Caki2 (cell line): ENCODE measurements at regions not wholly inside any gene's neighbourhood (a gene's known extent, or its start where the extent isn't known, plus 50 kb on each side); places are given as distances from the start of the nearest gene placed in this dataset.

Source experiments
- DNase-seq: peaks from one replicate; pipeline ENCODE4 v3.0.0-alpha.2; 2015; ENCODE audit warnings: low read depth
- in situ Hi-C: cut with HindIII; loops from 2 replicates; pipeline ENCODE4 v1.10.0; 2016; ENCODE audit warnings: low sequenced_read_pairs, low pct_unique_long_range_greater_than_20kb, mixed read lengths

DNA sequence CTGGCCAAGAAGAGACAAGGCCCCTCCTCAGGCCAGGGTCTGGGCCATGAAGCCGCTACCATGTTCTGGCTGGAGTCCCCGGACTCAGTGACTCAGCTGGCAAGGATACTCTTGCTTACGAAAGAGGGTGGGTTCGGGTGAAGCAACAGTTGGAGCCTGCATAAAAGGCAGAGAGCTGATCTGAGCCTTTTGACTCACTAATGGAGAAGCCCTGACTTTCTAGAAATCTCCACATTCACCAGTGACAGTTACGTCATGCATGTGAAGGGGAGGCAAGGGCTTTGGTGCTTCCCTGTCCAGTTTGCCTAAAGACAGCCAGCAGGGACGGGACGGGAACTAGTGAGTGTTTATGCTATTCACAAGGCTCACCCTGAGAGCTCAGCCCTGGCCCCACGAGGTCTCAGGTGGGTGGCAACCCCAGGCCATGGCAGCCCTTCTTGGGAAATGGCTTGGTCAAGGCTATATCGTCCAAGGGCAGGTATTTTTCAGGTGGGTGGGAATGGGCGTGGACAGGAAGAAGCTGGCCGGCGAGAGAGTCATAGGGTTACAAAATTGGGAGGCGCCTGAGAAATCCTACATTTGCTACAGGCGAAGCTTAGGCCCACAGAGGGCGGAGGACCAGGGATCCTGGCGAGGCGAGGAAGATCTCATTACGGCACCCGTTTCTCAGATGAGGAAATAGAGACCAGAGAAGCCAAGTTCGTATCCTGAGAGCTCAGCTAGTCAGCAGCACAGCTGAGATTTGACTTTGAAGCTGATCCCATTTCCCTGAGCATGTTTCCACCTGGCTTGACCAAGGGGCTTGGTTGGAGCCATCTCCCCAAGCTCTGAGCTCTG lies 314.6 kb downstream of the BCL11B start:
- DNase-seq = no peak

DNA sequence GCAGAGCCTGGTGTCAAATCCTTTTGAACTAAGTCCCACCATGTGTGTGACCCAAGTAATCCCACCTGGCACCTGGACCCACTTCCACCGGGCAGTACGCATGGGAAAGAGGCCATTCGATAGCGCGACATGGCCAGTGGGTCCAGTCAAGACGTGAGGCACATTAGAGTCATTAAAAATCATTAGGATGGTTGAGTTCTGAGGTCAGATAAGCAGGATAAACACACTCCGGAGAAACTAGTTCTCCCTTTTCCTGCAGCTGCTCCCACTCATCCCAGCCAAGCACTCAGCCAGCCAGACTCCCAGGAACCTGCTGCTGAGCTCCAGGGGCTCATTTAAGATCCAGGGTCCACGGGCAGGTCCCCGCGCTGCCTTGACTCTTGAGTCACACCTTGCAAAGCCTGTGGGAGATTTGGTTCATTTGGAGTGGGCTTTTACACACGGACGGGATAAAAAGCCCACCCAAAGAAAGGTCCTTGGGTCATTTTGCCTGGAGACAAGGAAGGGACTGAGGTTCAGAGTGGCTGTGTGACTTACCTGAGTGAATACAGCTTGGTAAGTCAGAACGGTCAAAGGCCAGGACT lies 313.9 kb downstream of the BCL11B start:
- no peak for DNase-seq
- in situ Hi-C loops = no loop called here

More for the DNA sequence above, 314.6 kb downstream of the BCL11B start:
- in situ Hi-C loops = no loop called here

DNA sequence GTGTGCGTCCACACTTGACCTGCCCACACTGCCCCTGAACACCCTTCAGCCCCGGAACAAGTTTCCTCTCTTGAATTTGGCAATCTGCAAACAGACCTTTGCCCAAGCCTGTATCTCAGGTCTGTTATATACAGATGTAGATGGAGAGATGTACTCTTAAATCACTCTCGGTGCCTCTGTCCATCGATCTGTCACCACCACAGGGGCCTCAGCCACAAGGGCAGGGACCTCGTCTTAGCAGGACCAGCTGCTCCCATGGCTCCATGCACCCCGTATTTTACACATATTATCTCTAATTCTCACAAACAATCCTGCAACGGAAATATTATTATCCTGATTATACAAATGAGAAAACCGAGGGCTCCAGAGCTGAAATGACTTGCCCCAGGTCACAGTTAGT lies 313.4 kb downstream of the BCL11B start:
- no peak for DNase-seq
- in situ Hi-C loops = no loop called here

DNA sequence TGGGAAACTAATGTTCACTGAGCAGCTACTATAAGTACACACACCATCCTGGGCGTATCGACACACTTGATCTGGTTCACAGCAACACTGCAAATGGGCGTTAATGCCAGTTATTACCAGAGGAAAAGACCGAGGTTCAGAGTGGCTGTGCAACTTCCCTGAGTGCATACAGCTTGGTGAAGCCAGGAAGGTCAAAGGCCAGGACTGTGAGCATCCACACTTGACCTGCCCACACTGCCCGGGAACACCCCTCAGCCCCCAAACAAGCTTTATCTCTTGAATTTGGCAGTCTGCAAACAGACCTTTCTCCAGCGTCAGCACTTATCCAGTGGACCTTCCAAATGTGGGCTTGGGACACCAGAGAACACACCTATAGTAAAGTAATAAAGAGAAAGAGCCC lies 312.6 kb downstream of the BCL11B start:
- in situ Hi-C loops = no loop called here

DNA sequence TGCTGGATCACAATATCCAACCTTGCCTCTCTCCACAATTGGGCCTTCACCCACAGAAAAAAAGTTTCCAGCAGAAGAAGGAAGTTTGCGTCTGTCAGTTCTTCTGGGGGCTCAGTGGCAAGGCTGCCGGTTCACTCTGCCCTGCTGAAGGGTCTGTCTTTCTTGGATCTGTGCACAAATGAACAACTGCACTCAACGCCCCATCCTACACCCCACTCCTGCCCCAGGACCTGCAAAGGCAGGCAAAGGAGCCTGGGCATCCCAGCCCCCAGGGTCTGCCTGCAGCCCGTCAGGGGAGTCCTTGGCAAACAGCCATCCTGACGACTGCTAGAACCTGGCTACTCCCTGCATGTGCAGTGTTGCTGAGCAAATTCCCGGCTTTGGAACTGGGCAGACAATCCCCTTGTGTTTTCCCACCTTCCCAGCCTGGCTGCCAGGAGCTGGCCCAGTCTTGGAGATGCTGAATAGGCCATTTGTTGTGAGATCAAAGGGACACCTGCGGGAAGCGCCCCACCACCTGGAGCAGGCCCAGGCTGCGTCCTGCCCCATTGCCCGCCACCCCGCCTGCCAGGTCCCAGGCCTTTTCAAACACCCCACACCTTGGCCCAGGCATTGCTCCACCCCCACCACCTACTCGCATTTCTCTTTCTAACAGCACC lies 311.9 kb downstream of the BCL11B start:
- in situ Hi-C loops = no loop called here
- DNase-seq = no peak

More for the DNA sequence above, 312.6 kb downstream of the BCL11B start:
- DNase-seq = no peak

DNA sequence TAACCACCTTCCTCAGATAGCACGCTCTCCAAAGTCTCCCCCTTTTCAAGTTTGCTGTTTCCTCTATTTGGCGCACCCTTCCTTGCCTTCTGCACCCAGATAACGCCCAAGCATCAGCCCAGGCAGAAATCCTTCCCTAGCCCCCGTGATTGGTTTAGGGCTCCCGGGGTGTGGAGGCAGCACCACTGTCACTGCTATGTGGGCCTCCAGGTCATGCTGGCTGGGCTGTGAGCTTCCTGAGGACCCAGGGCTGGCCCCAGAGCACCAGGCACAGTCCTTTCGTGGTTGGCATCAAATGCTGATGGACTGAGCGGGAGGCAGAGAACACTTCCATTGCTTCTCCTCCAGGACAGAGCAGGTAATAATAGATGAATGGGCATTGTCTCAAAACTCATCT lies 311.4 kb downstream of the BCL11B start:
- in situ Hi-C loops = no loop called here
- DNase-seq = no peak

DNA sequence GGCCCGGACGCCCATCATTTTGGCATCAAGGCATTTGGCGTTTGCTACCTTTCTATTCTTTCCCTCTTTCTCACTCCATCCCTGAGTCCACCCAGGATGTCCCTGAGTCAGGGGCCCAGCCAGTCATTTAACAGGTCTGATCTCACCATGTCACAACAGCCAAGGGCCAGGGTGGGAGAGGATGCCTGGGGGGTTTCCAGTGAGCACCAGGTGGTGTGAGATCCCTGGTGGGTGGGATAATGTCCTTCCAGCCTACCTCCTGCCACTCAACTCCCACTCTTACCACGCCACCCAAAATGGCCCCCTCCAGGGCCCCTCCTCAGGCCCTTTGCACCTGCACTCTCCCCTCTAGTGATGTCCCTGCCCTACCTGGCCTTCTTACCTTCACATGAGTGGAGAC lies 310.8 kb downstream of the BCL11B start:
- in situ Hi-C loops = no loop called here

DNA sequence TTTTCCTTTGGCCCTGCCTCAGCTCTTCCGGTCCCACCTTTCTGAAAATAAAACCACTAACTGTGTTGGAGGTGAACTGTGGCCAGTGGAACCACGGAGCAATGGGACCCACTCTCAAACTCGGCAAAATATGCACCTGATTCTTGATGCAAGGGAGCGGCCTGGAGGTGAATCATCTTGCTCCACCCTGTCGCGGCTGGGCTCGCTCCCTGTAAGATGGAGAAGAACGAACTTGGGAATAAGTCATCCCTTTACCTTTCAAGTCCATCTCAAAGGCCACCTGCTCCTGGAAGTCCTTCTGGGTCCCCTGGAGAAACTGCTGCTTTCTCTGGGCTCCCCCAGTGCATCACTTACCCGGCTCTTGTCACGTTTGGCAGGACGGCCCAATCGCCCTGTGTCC lies 309.9 kb downstream of the BCL11B start:
- no peak for DNase-seq
- in situ Hi-C loops = no loop called here

More for the DNA sequence above, 310.8 kb downstream of the BCL11B start:
- no peak for DNase-seq

DNA sequence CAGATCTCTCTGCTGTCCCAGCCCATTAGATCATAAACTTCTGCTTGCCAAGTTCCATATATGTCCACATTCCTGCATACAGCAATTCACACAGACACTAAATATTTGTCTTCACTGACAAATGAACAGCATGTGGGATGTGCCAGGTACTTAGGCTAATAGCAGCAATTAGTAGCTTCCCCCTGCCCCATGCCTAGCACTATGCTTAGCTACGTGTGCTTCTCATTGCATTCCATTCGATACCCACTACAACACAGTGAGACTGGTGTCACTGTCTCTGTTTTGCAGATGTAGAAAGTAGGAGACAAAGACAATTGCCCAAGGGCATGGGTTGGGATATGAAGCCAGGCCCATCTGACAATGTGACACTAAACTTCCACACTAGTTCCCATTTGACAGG lies 308.4 kb downstream of the BCL11B start:
- in situ Hi-C loops = no loop called here

DNA sequence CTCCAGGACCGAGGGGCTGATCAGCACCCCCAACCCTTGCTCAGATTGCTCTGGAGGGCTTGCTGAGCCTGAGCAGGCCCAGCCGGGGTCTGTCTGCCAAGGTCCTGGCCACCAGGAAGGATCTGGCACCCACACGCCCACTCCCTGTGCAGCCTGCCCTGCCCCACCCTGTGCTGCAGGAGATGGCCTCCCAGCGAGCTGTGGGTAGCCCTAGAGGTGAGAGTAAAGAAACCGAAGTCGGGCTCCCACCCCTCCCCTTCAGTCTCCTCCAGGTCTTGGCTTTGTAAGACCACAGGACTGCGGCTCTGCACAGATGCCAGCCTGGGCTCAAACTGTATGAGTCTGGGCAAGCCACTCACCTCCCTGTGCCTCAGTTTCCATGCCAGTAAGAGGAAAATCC lies 307.8 kb downstream of the BCL11B start:
- no peak for DNase-seq
- in situ Hi-C loops = no loop called here

More for the DNA sequence above, 308.4 kb downstream of the BCL11B start:
- DNase-seq = no peak

DNA sequence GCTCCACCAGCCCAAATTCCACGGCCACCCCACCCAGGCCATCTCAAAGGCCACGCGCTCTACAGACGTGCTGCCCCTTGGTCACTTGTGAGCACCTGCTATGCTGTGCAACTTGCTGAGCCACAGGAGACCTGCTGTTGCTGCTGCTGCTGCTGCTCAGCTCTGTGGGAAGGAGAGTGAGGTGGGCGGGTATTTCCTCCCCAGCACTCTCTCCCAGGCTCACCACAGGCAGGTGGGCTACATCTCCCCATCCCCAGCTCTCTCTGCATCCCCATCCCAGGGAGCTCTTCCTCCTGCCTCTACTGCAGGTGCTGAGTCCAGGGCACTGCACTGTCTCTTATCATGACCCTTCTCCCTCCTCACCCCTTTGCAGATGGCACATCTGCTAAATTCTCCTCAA lies 306.9 kb downstream of the BCL11B start:
- DNase-seq = no peak
- in situ Hi-C loops = no loop called here

DNA sequence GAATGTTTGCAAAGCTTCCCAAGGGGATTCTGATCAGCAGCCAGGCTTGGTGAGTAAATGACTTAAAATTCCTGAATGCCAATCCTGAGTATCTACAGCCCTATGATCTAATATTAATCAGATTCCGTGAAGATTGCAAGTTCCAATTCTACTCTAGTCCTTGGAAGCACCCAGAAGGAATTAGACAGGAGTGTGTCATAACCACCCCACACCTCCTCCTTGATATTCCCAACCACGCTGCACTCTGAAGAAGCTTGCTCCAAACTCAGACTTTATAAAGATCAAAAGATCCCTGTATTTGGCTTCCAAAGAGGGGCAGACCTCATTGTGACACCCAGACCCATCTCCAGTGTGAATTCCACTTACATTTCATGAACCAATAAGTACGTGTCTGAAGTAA lies 306.0 kb downstream of the BCL11B start:
- no peak for DNase-seq
- in situ Hi-C loops = no loop called here

DNA sequence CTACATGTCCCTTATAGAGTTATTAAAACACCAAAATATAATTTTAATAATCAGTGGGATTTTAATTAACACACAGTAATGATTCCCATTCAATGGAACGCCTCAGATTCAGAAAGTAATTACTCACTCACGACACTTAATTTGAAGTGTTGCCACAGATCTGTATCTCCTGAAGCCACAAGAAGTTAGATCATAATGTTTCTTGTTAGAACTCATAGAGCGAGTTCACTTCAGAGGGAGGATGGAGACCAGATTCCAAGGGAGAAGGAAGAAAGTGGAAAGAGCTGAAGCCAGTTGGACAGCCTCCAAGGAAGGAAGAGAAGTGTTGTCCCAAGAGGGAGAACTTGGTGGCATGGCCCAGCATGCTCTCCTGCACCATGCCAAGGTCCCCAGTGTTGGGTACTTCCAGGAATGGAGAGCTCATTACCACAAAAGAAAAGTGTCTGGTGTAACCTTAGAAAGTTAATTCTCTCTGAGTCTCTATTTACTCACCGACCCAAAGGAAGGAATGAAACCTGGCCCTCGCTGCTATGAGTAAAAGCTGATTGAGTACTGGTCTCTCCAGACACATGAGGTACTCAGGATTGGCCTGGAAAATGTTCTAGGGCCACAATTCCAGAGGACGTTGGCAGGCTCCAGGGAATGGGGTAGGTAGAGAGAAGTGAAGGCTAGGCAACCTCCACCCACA lies 305.4 kb downstream of the BCL11B start:
- no peak for DNase-seq
- in situ Hi-C loops = no loop called here

DNA sequence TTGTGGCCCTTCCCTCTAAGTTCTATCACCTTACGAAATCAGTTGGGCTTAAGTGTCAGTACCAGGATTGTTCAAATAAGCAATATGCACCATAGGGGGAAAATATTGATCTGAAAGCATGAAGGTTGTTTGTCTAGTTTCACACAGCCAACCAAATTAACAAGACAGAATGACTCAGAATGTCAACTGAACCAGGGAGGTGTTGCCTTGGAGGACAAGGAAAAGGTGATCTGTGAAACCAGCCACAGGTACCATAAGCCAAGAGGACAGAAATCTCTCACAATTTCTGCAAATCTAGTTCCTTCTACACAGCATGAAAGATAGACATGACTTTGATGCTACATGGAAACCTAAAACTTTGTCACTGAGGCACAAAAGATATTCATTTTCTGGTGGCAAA lies 297.9 kb downstream of the BCL11B start:
- in situ Hi-C loops = no loop called here

DNA sequence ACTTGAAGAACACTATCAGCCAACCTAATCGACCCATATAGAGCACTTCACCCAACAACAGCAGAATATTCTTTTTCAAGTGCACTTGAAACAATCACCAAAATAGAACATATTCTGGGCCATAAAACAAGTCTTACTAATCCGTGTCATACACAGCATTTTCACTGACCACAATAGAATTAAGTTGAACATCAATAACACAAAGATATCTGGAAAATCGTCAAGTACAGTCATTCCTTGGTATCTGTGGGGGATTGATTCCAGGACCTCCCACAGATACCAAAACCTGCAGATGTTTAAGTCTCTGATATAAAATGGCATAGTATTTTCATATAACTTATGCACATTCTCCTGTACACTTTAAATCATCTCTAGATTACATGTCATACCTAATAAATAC lies 295.7 kb downstream of the BCL11B start:
- in situ Hi-C loops = no loop called here
- no peak for DNase-seq

More for the DNA sequence above, 297.9 kb downstream of the BCL11B start:
- no peak for DNase-seq

DNA sequence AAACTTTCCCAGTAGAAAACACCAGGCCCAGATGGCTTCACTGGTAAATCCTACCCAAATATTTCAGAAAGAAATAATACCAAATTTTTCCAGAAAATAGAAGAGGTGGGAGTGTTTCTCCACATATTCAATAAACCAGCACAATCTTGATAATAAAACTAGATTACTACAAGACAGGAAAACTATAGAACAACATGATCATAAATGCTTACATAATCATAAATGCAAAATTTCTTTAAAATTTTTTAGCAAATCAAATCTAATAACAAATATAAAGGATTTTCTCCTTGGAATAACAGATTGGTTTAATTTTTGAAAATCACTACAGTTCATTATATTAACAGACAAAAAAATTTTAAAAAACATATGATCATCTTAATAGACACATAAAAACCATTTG lies 294.5 kb downstream of the BCL11B start:
- no peak for DNase-seq
- in situ Hi-C loops = no loop called here

DNA sequence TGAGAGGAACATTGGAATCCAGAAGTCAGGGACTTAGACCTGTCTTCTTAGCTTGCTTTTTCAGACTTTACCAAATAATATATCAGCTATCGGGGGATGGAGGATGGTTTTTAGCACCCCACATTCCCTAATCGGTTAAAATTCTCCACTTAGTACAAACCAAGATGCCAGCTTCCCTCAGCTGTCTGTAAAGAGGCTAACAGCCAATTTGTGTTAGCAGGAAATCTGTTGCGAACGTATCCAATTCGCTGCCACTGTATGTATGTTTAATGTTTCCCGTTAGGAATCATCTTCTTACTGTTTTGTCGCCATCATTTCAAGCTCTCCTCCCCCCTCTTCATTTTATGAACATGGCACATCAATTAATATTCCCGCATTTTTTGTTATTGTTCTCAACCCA lies 289.0 kb downstream of the BCL11B start:
- in situ Hi-C loops = no loop called here
- no peak for DNase-seq

DNA sequence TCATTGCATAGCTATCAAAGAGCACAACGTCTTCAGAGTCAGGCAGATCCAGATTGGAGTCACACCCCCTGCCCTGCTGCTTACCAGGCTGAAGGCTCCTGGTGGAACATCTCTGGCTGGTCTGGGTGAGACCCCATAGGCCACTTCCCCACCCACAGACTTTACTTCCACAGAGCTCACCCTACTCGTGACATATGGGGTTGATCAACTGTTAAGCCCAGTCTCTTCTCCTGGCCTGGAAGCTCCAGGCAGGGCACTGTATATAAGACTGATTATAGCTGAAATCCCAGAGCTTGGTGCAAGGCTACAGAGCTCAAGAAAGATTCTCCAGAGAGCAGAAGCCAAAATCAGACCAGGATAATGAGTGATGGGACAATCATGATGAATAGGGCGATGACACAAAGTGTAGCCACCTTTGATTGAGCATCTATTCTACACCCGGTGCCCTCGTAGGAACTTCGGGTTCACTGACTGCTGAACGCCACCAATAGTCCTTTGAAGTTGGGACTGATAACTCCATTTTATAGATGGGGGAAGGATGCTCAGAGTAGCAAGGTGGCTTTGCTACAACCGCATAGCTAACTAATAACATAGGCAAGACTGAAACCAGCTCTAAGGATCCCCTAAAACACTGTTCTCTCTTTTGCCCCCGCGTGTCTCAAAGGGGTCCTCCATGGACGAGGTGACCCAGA lies 287.8 kb downstream of the BCL11B start:
- DNase-seq = no peak
- in situ Hi-C loops = no loop called here

DNA sequence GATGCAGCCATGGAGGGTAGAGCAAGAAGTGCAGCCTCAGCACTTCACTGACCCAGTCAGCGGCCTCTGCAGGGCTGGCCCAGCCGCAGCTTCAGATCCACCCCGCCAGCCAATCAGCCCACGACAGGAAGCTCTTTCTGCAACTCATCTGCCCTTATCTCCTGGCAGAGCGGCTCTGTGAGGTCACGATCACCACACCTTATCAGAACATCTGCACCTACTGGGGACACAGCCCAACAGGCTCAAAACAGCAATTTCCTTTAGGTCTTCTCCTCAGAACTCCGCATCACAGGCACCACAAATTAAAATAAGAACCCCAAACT lies 287.3 kb downstream of the BCL11B start:
- in situ Hi-C loops = no loop called here

More for the DNA sequence above, 287.3 kb downstream of the BCL11B start:
- DNase-seq = no peak
